ENCODE measurements at regions not wholly inside any gene's neighbourhood (a gene's known extent, or its start where the extent isn't known, plus 50 kb on each side); places are given as distances from the start of the nearest gene placed in this dataset.

DNA sequence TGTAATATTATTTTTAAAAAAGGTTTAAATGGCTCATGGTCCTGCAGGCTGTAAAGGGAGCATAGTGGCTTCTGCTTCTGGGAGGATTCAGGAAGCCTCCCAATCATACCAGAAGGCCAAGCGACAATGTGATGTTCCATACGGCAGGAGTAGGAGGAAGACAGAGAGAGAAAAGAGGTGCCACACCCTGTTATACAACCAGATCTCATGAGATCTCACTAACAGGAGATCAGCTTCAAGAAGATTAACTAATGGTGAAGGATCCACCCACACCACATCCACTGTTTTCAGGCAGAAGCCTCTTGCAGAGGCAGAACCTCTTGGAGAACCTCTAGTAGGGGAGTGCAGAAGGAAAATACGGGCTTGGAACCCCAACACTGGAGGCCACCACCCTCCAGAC is 103.9 kb upstream of the TEKT4 start:
- no peak for TF ChIP-seq EZH2phosphoT487 (IDR thresholded peaks at IDR 0.05; ENCODE audit: borderline replicate concordance, low read length)
- TF ChIP-seq EZH2 (IDR thresholded peaks at IDR 0.05; ENCODE audit: low read length, unreplicated experiment): no peak
- TF ChIP-seq, protein P1, sequence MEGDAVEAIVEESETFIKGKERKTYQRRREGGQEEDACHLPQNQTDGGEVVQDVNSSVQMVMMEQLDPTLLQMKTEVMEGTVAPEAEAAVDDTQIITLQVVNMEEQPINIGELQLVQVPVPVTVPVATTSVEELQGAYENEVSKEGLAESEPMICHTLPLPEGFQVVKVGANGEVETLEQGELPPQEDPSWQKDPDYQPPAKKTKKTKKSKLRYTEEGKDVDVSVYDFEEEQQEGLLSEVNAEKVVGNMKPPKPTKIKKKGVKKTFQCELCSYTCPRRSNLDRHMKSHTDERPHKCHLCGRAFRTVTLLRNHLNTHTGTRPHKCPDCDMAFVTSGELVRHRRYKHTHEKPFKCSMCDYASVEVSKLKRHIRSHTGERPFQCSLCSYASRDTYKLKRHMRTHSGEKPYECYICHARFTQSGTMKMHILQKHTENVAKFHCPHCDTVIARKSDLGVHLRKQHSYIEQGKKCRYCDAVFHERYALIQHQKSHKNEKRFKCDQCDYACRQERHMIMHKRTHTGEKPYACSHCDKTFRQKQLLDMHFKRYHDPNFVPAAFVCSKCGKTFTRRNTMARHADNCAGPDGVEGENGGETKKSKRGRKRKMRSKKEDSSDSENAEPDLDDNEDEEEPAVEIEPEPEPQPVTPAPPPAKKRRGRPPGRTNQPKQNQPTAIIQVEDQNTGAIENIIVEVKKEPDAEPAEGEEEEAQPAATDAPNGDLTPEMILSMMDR (conservative IDR thresholded peaks at IDR 0.05; ENCODE audit: low read depth, low read length): no peak
- no peaks in the 10 kb centered on the region for H3K9me2 ChIP-seq (replicated peaks; ENCODE audit: low read length)
- no peaks in the 10 kb centered on the region for H3K4me1 ChIP-seq (ENCODE audit: insufficient read depth, low read length)
- POLR2A ChIA-PET (ENCODE audit: unreplicated experiment): no interaction called here
- H3K36me3 ChIP-seq (ENCODE audit: low read depth, low read length): no peaks in the 10 kb centered on the region
- no peak overlapping the region for H3K27ac ChIP-seq (ENCODE audit: low read length)
- ATAC-seq: no peak
- intact Hi-C loops (cut with micrococcal nuclease): no loop called here
- H2AFZ ChIP-seq (ENCODE audit: low read length): no peak overlapping the region
- H3K9me3 ChIP-seq (ENCODE audit: low read length): no peaks in the 10 kb centered on the region
- DNase-seq: no peak
- no peaks in the 10 kb centered on the region for H4K20me1 ChIP-seq (ENCODE audit: low read length)
- BruUV-seq (replicated peaks): no TSS peak
- no peak overlapping the region for H3K4me3 ChIP-seq (ENCODE audit: low read length)
- H3K27me3 ChIP-seq (ENCODE audit: low read length): peaks cover 8% of the 10 kb centered on the region
- no peaks in the 10 kb centered on the region for H3K79me2 ChIP-seq (ENCODE audit: low read length)
- H3K4me2 ChIP-seq (ENCODE audit: low read length): no peak overlapping the region
- CTCF ChIA-PET: no interaction called here
- H3K9ac ChIP-seq (ENCODE audit: low read length): no peak overlapping the region
- H3F3A ChIP-seq (ENCODE audit: low read length, unreplicated experiment): no peaks in the 10 kb centered on the region

- CTCF ChIA-PET: no interaction called here
- H3K4me1 ChIP-seq (ENCODE audit: insufficient read depth, low read length): no peaks in the 10 kb centered on the region
- no peaks in the 10 kb centered on the region for H4K20me1 ChIP-seq (ENCODE audit: low read length)
- TF ChIP-seq, protein P1 (conservative IDR thresholded peaks at IDR 0.05; ENCODE audit: low read depth, low read length): no peak
- TF ChIP-seq EZH2 (IDR thresholded peaks at IDR 0.05; ENCODE audit: low read length, unreplicated experiment) (no peak), EZH2phosphoT487 (IDR thresholded peaks at IDR 0.05; ENCODE audit: borderline replicate concordance, low read length) (no peak)
- H3K9me2 ChIP-seq (replicated peaks; ENCODE audit: low read length): no peaks in the 10 kb centered on the region
- intact Hi-C loops (cut with micrococcal nuclease): no loop called here
- H3K9me3 ChIP-seq (ENCODE audit: low read length): no peaks in the 10 kb centered on the region
- no peaks in the 10 kb centered on the region for H3F3A ChIP-seq (ENCODE audit: low read length, unreplicated experiment)
- H3K79me2 ChIP-seq (ENCODE audit: low read length): no peaks in the 10 kb centered on the region
- peaks cover 8% of the 10 kb centered on the region for H3K27me3 ChIP-seq (ENCODE audit: low read length)
- no peak overlapping the region for H3K9ac ChIP-seq (ENCODE audit: low read length)
- no peaks in the 10 kb centered on the region for H3K36me3 ChIP-seq (ENCODE audit: low read depth, low read length)
- POLR2A ChIA-PET (ENCODE audit: unreplicated experiment): no interaction called here
- DNase-seq: no peak
- no TSS peak for BruUV-seq (replicated peaks)
- H2AFZ ChIP-seq (ENCODE audit: low read length): no peak overlapping the region
- no peak for ATAC-seq
- H3K27ac ChIP-seq (ENCODE audit: low read length): no peak overlapping the region
- H3K4me3 ChIP-seq (ENCODE audit: low read length): no peak overlapping the region
- no peak overlapping the region for H3K4me2 ChIP-seq (ENCODE audit: low read length)
These were observed 101.5 kb upstream of the TEKT4 start for GRCh38 chr2:94769733-94770132.

GRCh38 chr2:94774851-94775250 is 96.4 kb upstream of the TEKT4 start:
- Histone ChIP-seq H3K36me3 (ENCODE audit: low read depth, low read length) (no peaks in the 10 kb centered on the region), H3K4me1 (ENCODE audit: insufficient read depth, low read length) (no peaks in the 10 kb centered on the region), H3F3A (ENCODE audit: low read length, unreplicated experiment) (no peaks in the 10 kb centered on the region), H2AFZ (ENCODE audit: low read length) (no peak overlapping the region), H3K27ac (ENCODE audit: low read length) (no peak overlapping the region), H3K9ac (ENCODE audit: low read length) (no peak overlapping the region), H3K27me3 (ENCODE audit: low read length) (peaks cover 10% of the 10 kb centered on the region), H4K20me1 (ENCODE audit: low read length) (no peaks in the 10 kb centered on the region), H3K4me2 (ENCODE audit: low read length) (no peak overlapping the region), H3K79me2 (ENCODE audit: low read length) (no peaks in the 10 kb centered on the region), H3K9me2 (replicated peaks; ENCODE audit: low read length) (no peaks in the 10 kb centered on the region), H3K9me3 (ENCODE audit: low read length) (no peaks in the 10 kb centered on the region), H3K4me3 (ENCODE audit: low read length) (no peak overlapping the region)
- ChIA-PET POLR2A (ENCODE audit: unreplicated experiment) (no interaction called here), CTCF (no interaction called here)
- ATAC-seq (no peak), DNase-seq (no peak)
- no TSS peak for BruUV-seq (replicated peaks)
- intact Hi-C loops (cut with micrococcal nuclease): no loop called here
- TF ChIP-seq EZH2 (IDR thresholded peaks at IDR 0.05; ENCODE audit: low read length, unreplicated experiment) (no peak), EZH2phosphoT487 (IDR thresholded peaks at IDR 0.05; ENCODE audit: borderline replicate concordance, low read length) (no peak)
- TF ChIP-seq, protein P1 (conservative IDR thresholded peaks at IDR 0.05; ENCODE audit: low read depth, low read length): no peak
